Left lung (tissue), 4 donors: ENCODE measurements at regions not wholly inside any gene's neighbourhood (a gene's known extent, or its start where the extent isn't known, plus 50 kb on each side); places are given as distances from the start of the nearest gene placed in this dataset.

Experiments used
- ATAC-seq: fragments of 200-7000 bp; cut with Tn5 transposase; one replicate; pipeline ENCODE4 v1.9.1; 2020; ENCODE audit warnings: moderate library complexity
- DNase-seq, 4 donors: peaks; one replicate each; pipeline ENCODE4 v3.0.0-alpha.2; 2013 to 2020
- H3K27ac ChIP-seq, 2 donors: fragments of 200-600 bp; sonication (generic) in 1 of 2; one replicate each; pipeline versions ENCODE4 v1.5.0 to v1.8.0; 2020 to 2021
- H3K27me3 ChIP-seq, 2 donors: fragments of 200-600 bp; sonication (generic) in 1 of 2; one replicate each; pipeline versions ENCODE4 v1.5.0 to v1.8.0; 2020 to 2021
- H3K36me3 ChIP-seq, 2 donors: fragments of 200-600 bp; sonication (generic) in 1 of 2; one replicate each; pipeline versions ENCODE4 v1.5.0 to v1.8.0; 2020 to 2021
- H3K4me1 ChIP-seq, 2 donors: fragments of 200-600 bp; one replicate each; pipeline ENCODE4 v1.8.0; 2021
- H3K4me3 ChIP-seq, 2 donors: fragments of 200-600 bp; sonication (generic) in 1 of 2; one replicate each; pipeline versions ENCODE4 v1.5.0 to v1.8.0; 2020 to 2021; ENCODE audit warnings: mild to moderate bottlenecking in 1 of 2
- H3K9me3 ChIP-seq, 2 donors: fragments of 200-600 bp; sonication (generic) in 1 of 2; one replicate each; pipeline versions ENCODE4 v1.5.0 to v1.8.0; 2020 to 2021
- intact Hi-C, 2 donors: fragments of 100-400 bp; cut with DNase I; formaldehyde crosslinking; loops; one replicate each; pipeline versions ENCODE4 v1.11.2 to v1.14.2; 2022
- TF ChIP-seq, protein P1 (sequence below), 2 donors: fragments of 200-600 bp; sonication (generic) in 1 of 2; IDR thresholded peaks; one replicate each; pipeline versions ENCODE4 v1.5.0 to v1.8.0; 2021; ENCODE audit warnings: antibody characterized with exemption in 2 of 2
- donor health status: DM: no; HTN: yes; CAD: no.
- donor health status: DM: no; HTN: no; CAD: no.

DNA sequence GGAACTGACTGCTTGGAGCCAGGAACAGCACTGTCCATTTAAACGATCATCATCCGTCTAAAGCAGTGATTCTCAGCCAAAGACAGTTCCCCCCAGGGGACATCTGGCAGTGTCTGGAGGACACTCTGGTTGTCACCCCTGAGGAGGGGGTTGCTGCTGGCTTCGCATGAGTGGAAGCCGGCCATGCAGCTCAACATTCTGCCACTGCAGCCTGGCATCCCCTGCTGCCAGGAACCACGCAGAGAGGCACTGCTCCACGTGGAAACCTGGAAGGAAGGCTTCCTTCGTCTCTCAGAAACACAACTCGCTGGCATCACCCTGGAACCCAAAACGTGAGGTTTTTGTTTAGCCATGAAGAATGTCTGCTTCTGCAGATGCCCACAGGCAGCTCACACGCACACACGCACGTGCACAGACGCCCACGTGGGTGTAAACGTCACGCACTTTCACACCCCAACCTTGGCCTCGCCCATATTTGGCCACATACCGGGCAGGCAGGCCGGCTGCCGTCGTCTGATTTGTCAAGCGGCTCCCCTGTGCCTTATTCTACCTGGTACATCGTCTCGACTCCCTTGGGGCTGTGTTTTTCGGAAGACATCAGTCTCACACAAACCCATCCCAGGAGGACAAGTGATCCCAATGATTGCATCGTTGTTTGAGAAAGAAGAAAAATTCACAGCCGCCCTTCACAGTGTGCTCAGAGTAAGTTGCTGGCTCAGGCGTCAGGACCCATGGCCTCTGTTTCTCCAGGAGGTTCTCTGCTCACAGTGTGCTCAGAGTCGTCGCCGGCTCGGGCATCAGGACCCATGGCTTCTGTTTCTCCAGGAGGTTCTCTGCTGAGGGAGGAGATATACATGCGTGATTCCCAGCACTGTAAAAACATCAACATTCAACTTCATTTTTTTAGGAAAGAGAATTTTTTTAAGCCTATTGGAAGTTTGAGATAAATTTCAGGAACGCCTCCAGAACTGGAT is 127.2 kb upstream of the PPP2R2D start:
- Histone ChIP-seq H3K27ac (no peak overlapping the region), H3K36me3 (no peaks in the 10 kb centered on the region), H3K27me3 (peaks cover 0 to 30% of the 10 kb centered on the region in 2 donors), H3K4me3 (no peak overlapping the region), H3K4me1 (no peaks in the 10 kb centered on the region), H3K9me3 (peaks cover 0 to 35% of the 10 kb centered on the region in 2 donors)
- DNase-seq (no peak), ATAC-seq (no peak)
- intact Hi-C loops, result no loop called here
- TF ChIP-seq, protein P1, sequence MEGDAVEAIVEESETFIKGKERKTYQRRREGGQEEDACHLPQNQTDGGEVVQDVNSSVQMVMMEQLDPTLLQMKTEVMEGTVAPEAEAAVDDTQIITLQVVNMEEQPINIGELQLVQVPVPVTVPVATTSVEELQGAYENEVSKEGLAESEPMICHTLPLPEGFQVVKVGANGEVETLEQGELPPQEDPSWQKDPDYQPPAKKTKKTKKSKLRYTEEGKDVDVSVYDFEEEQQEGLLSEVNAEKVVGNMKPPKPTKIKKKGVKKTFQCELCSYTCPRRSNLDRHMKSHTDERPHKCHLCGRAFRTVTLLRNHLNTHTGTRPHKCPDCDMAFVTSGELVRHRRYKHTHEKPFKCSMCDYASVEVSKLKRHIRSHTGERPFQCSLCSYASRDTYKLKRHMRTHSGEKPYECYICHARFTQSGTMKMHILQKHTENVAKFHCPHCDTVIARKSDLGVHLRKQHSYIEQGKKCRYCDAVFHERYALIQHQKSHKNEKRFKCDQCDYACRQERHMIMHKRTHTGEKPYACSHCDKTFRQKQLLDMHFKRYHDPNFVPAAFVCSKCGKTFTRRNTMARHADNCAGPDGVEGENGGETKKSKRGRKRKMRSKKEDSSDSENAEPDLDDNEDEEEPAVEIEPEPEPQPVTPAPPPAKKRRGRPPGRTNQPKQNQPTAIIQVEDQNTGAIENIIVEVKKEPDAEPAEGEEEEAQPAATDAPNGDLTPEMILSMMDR (IDR thresholded peaks at IDR 0.05), result no peak

DNA sequence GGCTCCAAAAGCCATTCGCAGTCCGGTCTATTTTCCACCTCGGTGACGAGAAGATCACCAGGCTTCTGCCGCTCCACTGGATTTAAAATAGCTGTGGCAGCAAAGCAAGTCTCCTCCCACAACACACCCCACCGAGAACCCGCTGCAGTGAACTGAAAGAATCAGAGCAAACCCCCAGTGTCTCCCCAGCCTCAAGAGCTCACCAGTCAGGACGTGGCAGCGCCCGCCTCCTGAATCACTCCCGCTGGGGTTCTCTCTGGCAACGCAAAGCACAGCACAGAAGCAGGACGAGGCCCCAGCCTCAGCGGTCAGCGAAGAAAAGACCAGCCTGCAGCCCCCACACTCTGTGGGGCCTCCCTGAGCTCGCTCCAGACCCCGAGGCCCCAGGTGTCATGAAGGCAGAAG is 126.1 kb upstream of the PPP2R2D start:
- Histone ChIP-seq H3K27me3 (peaks cover 0 to 30% of the 10 kb centered on the region in 2 donors), H3K27ac (no peak overlapping the region), H3K9me3 (peaks cover 0 to 41% of the 10 kb centered on the region in 2 donors), H3K4me1 (no peaks in the 10 kb centered on the region), H3K36me3 (no peaks in the 10 kb centered on the region), H3K4me3 (no peak overlapping the region)
- ATAC-seq, result no peak
- intact Hi-C loops, result no loop called here
- TF ChIP-seq, protein P1 (IDR thresholded peaks at IDR 0.05), result no peak
- no peak for DNase-seq

DNA sequence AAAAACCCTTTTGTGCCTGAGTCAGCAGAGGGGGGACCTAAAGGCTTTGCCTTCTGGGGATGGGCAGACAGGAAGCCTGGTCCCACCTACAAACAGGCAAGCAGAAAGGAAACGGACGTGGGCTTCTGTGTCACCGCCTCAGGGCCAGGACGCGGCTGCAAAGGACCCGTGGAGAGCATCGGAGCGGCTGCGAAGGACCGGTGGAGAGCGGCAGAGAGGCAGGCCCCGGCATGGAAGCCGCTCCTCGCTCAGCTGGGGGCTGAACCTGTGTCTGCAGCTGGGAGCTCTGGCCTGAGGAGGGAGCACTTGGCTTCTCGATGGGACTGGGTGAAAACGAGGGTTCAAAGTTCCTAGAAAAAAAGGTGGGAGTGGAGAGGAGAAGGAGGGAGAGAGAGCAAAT is 125.4 kb upstream of the PPP2R2D start:
- no peak for ATAC-seq
- Histone ChIP-seq H3K4me3 (no peak overlapping the region), H3K27me3 (peaks cover 0 to 29% of the 10 kb centered on the region in 2 donors), H3K36me3 (no peaks in the 10 kb centered on the region), H3K4me1 (no peaks in the 10 kb centered on the region), H3K27ac (no peak overlapping the region), H3K9me3 (peaks cover 0 to 41% of the 10 kb centered on the region in 2 donors)
- intact Hi-C loops, result no loop called here
- no peak for DNase-seq
- TF ChIP-seq, protein P1 (IDR thresholded peaks at IDR 0.05), result no peak

DNA sequence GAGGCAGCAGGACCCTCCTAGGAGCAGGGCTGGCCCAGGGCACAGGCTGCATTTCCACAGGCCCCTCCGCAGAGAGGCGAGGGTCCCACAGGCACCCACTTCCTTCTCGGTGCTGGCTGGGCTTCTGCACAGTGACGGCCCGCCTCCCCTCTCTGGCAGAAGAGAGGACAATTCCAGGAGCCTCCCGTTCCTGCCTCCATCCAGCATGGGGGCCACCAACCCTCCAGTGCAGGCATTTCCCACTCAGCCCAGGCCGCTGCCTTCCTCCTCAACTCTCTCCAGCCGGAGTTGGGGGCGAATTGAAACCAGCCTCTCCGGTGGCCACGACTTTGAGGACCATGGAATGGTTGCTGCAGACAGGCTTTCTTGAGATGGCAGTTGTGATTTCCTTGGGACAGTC is 125.0 kb upstream of the PPP2R2D start:
- H3K36me3 ChIP-seq, result no peaks in the 10 kb centered on the region
- no peak for ATAC-seq
- TF ChIP-seq, protein P1 (IDR thresholded peaks at IDR 0.05), result no peak

DNA sequence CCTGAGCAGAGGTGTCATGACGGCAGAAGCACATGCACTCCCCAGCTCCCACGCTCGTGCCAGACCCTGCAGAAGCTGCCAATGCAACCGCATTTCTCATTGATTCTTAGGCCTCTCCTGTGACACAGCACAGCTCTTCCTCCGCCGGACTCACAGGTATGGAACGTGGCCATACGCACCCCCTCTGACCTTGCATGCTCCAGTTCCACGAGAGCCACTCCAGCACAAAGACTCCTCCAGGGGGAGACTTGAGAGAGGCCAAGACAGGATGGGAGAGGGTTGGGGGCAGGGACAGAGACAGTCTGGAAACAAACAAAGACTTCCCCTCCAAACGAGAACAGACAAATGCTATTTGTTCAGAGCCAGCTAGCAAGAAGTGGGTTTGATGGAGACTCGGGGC is 124.3 kb upstream of the PPP2R2D start:
- ATAC-seq (no peak), DNase-seq (no peak)
- H3K9me3 ChIP-seq, result peaks cover 0 to 41% of the 10 kb centered on the region in 2 donors
- no peak overlapping the region for H3K27ac ChIP-seq
- no peaks in the 10 kb centered on the region for H3K4me1 ChIP-seq
- no peaks in the 10 kb centered on the region for H3K36me3 ChIP-seq
- TF ChIP-seq, protein P1 (IDR thresholded peaks at IDR 0.05), result no peak
- H3K4me3 ChIP-seq, result no peak overlapping the region
- intact Hi-C loops, result no loop called here
- H3K27me3 ChIP-seq, result peaks cover 0 to 18% of the 10 kb centered on the region in 2 donors

More for the DNA sequence above, 125.0 kb upstream of the PPP2R2D start:
- Histone ChIP-seq H3K27ac (no peak overlapping the region), H3K27me3 (peaks cover 0 to 25% of the 10 kb centered on the region in 2 donors), H3K9me3 (peaks cover 0 to 41% of the 10 kb centered on the region in 2 donors), H3K4me3 (no peak overlapping the region), H3K4me1 (no peaks in the 10 kb centered on the region)
- DNase-seq, result no peak
- intact Hi-C loops, result no loop called here
